ENCODE measurements at regions not wholly inside any gene's neighbourhood (a gene's known extent, or its start where the extent isn't known, plus 50 kb on each side); places are given as distances from the start of the nearest gene placed in this dataset.

- no peak for TF ChIP-seq CTCF (conservative IDR thresholded peaks at IDR 0.05)
- TF ChIP-seq EZH2 (IDR thresholded peaks at IDR 0.05; ENCODE audit: low read depth), result no peak
These were observed 556.9 kb downstream of the CD83 start for GRCh38 chr6:14674458-14674857.
